Chondrocyte (in vitro differentiated cells): ENCODE measurements at regions not wholly inside any gene's neighbourhood (a gene's known extent, or its start where the extent isn't known, plus 50 kb on each side); places are given as distances from the start of the nearest gene placed in this dataset.

Experiments
- DNase-seq: peaks from one replicate; pipeline ENCODE4 v3.0.0; 2021; ENCODE audit warnings: mixed read lengths, low spot score
- H3K27ac Mint-ChIP-seq: one replicate; pipeline ENCODE4 v1.8.0; 2021; ENCODE audit warnings: mild to moderate bottlenecking, moderate library complexity, mixed read lengths; ENCODE audit not compliant: unreplicated experiment
- H3K27me3 Mint-ChIP-seq: 2 replicates; pipeline ENCODE4 v1.8.0; 2021; ENCODE audit warnings: low read depth, mixed read lengths
- H3K36me3 Mint-ChIP-seq: 2 replicates; pipeline ENCODE4 v1.8.0; 2021; ENCODE audit warnings: low read depth, mixed read lengths
- H3K4me1 Mint-ChIP-seq: 2 replicates; pipeline ENCODE4 v1.8.0; 2021; ENCODE audit warnings: low read depth, mild to moderate bottlenecking, mixed read lengths
- H3K4me3 Mint-ChIP-seq: one replicate; pipeline ENCODE4 v1.8.0; 2021; ENCODE audit warnings: mild to moderate bottlenecking, moderate library complexity, mixed read lengths; ENCODE audit not compliant: unreplicated experiment
- H3K9me3 Mint-ChIP-seq: 2 replicates; pipeline ENCODE4 v1.8.0; 2021; ENCODE audit warnings: low read depth, mixed read lengths
- TF ChIP-seq, protein P1 (sequence below): fragments of 200-600 bp; sonication (generic); IDR thresholded peaks from 2 replicates; pipeline ENCODE4 v1.5.0; 2021; ENCODE audit warnings: antibody characterized with exemption, mild to moderate bottlenecking, moderate library complexity

DNA sequence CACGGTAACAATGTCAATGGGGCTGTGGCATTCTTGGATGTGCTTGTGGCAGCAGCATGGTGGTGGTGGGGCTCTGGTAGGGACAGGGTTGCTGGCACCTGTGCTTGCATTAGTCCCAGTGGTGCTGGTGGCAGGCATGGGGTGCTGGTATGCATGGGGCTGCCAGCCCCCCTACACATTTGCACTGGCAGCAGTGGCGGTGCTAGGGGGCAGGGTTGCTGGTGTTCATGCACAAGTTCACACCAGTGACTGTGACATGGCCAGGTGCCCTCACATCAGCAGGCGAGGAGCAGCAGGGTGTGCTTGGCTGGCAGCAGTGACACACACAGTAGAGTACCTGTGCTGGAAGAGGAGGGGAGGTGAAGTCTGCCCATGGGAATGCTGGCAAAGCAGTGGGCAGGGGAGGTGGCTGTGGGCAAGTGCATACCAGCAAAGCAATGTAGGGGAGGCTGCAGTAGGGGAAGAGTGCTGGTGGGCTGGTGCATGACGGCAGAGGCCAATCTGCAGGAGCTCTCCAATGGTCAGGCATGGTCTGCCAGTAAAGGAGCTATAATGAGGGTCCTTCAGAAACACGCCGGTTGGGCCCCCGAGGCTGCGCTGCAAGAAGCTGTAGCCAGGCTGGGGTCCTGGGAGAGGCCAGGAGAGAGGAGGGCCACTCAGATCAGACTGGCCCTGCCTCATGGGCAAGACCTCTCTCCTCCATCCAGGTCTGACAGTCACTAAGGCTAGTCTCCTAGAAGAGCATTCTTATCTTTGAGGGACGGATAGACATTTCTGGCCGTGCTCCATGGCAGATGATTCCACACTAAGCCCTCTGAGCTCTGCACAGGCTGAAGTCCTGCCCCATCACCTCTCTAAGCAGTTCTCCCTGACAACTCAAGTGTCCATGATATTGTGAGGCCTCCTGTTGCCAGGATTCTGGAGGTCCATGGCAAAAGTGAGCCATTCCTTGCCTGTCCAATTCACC, 406.4 kb downstream of the SEMA3D start:
- DNase-seq, result peak; percentile 72
- Mint-ChIP-seq H3K27ac (peak overlapping the region; percentile 8), H3K36me3 (no peaks in the 10 kb centered on the region), H3K27me3 (no peaks in the 10 kb centered on the region), H3K4me3 (no peak overlapping the region), H3K4me1 (peaks cover 6% of the 10 kb centered on the region), H3K9me3 (peaks cover 7% of the 10 kb centered on the region)
- TF ChIP-seq, protein P1, sequence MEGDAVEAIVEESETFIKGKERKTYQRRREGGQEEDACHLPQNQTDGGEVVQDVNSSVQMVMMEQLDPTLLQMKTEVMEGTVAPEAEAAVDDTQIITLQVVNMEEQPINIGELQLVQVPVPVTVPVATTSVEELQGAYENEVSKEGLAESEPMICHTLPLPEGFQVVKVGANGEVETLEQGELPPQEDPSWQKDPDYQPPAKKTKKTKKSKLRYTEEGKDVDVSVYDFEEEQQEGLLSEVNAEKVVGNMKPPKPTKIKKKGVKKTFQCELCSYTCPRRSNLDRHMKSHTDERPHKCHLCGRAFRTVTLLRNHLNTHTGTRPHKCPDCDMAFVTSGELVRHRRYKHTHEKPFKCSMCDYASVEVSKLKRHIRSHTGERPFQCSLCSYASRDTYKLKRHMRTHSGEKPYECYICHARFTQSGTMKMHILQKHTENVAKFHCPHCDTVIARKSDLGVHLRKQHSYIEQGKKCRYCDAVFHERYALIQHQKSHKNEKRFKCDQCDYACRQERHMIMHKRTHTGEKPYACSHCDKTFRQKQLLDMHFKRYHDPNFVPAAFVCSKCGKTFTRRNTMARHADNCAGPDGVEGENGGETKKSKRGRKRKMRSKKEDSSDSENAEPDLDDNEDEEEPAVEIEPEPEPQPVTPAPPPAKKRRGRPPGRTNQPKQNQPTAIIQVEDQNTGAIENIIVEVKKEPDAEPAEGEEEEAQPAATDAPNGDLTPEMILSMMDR, result no peak

DNA sequence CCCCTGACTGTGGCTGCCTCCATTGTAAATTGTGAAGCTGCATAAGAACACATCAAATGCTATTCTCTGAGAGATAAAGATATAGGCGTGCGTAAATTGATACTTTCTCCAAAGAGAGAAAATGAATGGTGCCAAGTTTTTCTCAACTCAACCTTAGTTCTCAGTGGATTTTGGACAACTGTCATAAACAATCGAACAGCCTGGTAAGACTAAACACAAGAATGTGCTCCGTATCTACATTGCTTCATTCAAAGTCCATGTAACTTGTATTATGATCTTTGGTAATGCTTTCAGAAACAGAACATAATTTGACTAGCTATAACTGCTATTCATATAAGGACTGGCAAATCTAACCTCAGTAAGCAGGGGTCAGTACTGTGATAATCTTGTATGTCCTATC, 429.1 kb downstream of the SEMA3D start:
- Mint-ChIP-seq H3K4me1 (no peaks in the 10 kb centered on the region), H3K27me3 (no peaks in the 10 kb centered on the region), H3K36me3 (no peaks in the 10 kb centered on the region), H3K27ac (no peak overlapping the region), H3K9me3 (peaks cover 7% of the 10 kb centered on the region), H3K4me3 (no peak overlapping the region)
- DNase-seq, result no peak
- TF ChIP-seq, protein P1, result no peak

DNA sequence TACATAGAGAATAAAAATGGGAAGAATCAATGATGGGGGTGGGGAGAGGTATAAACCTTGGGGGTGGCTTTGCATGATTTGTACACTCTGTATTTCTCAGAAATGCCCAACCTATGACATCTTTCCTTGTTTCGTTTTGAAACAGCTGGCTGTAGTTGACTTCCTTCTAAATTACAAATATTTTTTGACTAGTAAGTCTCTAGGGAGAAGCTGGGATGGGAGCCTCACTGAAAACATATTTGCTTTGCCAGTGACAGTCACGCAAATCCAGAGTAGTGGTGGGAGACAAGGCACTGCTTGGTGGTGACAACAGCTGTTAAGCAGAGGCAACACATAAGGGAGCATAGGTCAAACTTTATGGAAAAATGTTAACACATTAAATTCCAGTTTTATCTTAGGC, 440.5 kb downstream of the SEMA3D start:
- H3K27ac Mint-ChIP-seq, result peak overlapping the region; percentile 20
- H3K27me3 Mint-ChIP-seq, result no peaks in the 10 kb centered on the region
- no peak for DNase-seq
- TF ChIP-seq, protein P1, result no peak
- H3K36me3 Mint-ChIP-seq, result no peaks in the 10 kb centered on the region
- peaks cover 2% of the 10 kb centered on the region for H3K9me3 Mint-ChIP-seq
- peaks cover 23% of the 10 kb centered on the region for H3K4me1 Mint-ChIP-seq
- H3K4me3 Mint-ChIP-seq, result no peak overlapping the region

DNA sequence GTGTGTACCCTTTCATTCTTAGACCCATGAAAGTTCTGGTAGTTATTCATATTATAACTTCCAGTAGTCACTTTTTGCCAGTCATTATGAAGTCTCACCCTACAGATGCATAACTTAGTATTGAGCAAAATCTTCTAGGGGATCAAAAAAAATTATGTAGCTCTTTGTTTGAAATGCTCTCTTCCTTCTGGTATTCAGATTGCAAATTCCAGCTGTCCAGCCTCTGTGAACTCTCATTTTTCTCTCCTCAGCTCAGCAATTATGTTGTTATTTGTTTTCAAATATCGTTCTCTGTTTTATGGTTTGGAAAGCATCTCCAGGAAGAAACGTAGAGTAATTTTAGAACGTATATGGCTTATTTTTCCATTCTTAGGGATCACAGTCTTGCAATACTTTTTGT, 442.5 kb downstream of the SEMA3D start:
- Mint-ChIP-seq H3K27ac (peak overlapping the region; percentile 64), H3K9me3 (no peaks in the 10 kb centered on the region), H3K36me3 (no peaks in the 10 kb centered on the region), H3K27me3 (no peaks in the 10 kb centered on the region), H3K4me3 (no peak overlapping the region), H3K4me1 (peaks cover 23% of the 10 kb centered on the region)
- TF ChIP-seq, protein P1, result no peak
- no peak for DNase-seq

DNA sequence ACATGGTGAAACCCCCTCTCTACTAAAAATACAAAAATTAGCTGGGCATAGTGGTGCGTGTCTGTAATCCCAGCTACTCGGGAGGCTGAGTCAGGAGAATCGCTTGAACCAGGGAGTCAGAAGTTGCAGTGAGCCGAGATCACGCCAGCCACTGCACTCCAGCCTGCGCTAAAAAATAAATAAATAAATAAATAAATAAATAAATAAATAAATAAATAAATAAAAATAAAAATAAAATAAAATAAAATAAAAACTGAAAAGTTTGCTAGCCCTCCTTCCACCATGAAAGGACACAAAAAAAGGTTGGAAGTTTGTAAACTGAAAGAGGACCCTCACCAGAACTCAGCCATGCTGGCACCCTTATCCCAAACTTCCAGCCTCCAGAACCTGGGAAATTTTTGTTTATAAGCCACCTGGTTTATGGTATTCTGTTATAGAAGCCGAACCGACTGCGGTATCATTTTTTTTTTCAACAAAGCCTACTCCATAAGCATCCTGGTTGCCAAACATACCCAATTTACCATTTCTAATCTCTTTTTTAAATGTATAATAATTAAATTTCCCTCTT, 448.2 kb downstream of the SEMA3D start:
- DNase-seq, result no peak
- no peaks in the 10 kb centered on the region for H3K27me3 Mint-ChIP-seq
- peaks cover 9% of the 10 kb centered on the region for H3K4me1 Mint-ChIP-seq
- no peak overlapping the region for H3K27ac Mint-ChIP-seq
- TF ChIP-seq, protein P1, result no peak
- H3K4me3 Mint-ChIP-seq, result no peak overlapping the region
- no peaks in the 10 kb centered on the region for H3K9me3 Mint-ChIP-seq
- no peaks in the 10 kb centered on the region for H3K36me3 Mint-ChIP-seq
